ENCODE measurements at regions not wholly inside any gene's neighbourhood (a gene's known extent, or its start where the extent isn't known, plus 50 kb on each side); places are given as distances from the start of the nearest gene placed in this dataset.

GRCh38 chr12:77559400-77560074 is 271.2 kb upstream of the NAV3 start:
- Histone ChIP-seq H3K4me2 (no peak overlapping the region), H3K9me2 (no peaks in the 10 kb centered on the region), H3K9ac (no peak overlapping the region), H3K27ac (ENCODE audit: low read depth in 2 of 2, low read length in 1 of 2) (no peak overlapping the region), H2AFZ (ENCODE audit: low read depth) (no peak overlapping the region), H3K36me3 (replicated peaks in 1 of 2; ENCODE audit: control insufficient read depth in 1 of 2, insufficient read depth in 2 of 2, low read length in 1 of 2) (no peaks in the 10 kb centered on the region), H3K27me3 (ENCODE audit: insufficient read depth) (no peaks in the 10 kb centered on the region), H3K4me3 (ENCODE audit: low read depth in 2 of 2, low read length in 1 of 2) (no peak overlapping the region), H3K9me3 (0 out of 2 replicates have a peak, but pooled peaks cover 3% of the 10 kb centered on the region), H3F3A (replicated peaks; ENCODE audit: insufficient read depth) (no peaks in the 10 kb centered on the region), H3K79me2 (ENCODE audit: insufficient read depth) (no peaks in the 10 kb centered on the region), H4K20me1 (ENCODE audit: insufficient read depth) (no peaks in the 10 kb centered on the region), H3K4me1 (ENCODE audit: control insufficient read depth in 1 of 2, insufficient read depth in 2 of 2, low read depth in 1 of 2, low read length in 1 of 2) (no peaks in the 10 kb centered on the region)
- WGBS (ENCODE audit: low lambda C conversion rate): 61% methylated on average over 10 of the region's 12 CpGs
- ChIA-PET POLR2A (no interaction called here), CTCF (no interaction called here)
- no peak for DNase-seq
- TF ChIP-seq TAF1 (IDR thresholded peaks at IDR 0.05; ENCODE audit: borderline replicate concordance, low read depth, low read length) (no peak), FOXM1 (IDR thresholded peaks at IDR 0.05; ENCODE audit: low read depth) (no peak), TEAD4 (IDR thresholded peaks at IDR 0.05; ENCODE audit: borderline replicate concordance, insufficient read depth) (no peak), ELF1 (IDR thresholded peaks at IDR 0.05) (no peak), GATA2 (CRISPR knock-in tag; IDR thresholded peaks at IDR 0.05) (no peak), TCF12 (IDR thresholded peaks at IDR 0.05) (no peak), EZH2phosphoT487 (IDR thresholded peaks at IDR 0.05; ENCODE audit: borderline replicate concordance, low read depth) (no peak), MXI1 (IDR thresholded peaks at IDR 0.05; ENCODE audit: low read depth, low read length) (no peak), RAD21 (IDR thresholded peaks at IDR 0.05; ENCODE audit: low read length) (no peak), USF2 (IDR thresholded peaks at IDR 0.05; ENCODE audit: borderline replicate concordance, low read depth, low read length) (no peak), GABPA (IDR thresholded peaks at IDR 0.05; ENCODE audit: low read depth) (no peak)

- CTCF ChIA-PET: no interaction called here
- 40% methylated on average over 4 of the region's 4 CpGs for WGBS (ENCODE audit: low lambda C conversion rate)
- H3F3A ChIP-seq (replicated peaks; ENCODE audit: insufficient read depth): no peaks in the 10 kb centered on the region
- DNase-seq: no peak
- no peak overlapping the region for H3K9ac ChIP-seq
- H3K9me3 ChIP-seq: no peaks in the 10 kb centered on the region
- H2AFZ ChIP-seq (ENCODE audit: low read depth): no peak overlapping the region
- no peaks in the 10 kb centered on the region for H3K36me3 ChIP-seq (replicated peaks in 1 of 2; ENCODE audit: control insufficient read depth in 1 of 2, insufficient read depth in 2 of 2, low read length in 1 of 2)
- H3K4me3 ChIP-seq (ENCODE audit: low read depth in 2 of 2, low read length in 1 of 2): no peak overlapping the region
- H3K4me1 ChIP-seq (ENCODE audit: control insufficient read depth in 1 of 2, insufficient read depth in 2 of 2, low read depth in 1 of 2, low read length in 1 of 2): no peaks in the 10 kb centered on the region
- H3K27me3 ChIP-seq (ENCODE audit: insufficient read depth): no peaks in the 10 kb centered on the region
- POLR2A ChIA-PET: no interaction called here
- TF ChIP-seq FOSL2 (IDR thresholded peaks at IDR 0.05; ENCODE audit: borderline replicate concordance, low read depth) (no peak), PBX3 (IDR thresholded peaks at IDR 0.05) (no peak), USF1 (IDR thresholded peaks at IDR 0.05; ENCODE audit: borderline replicate concordance, low read depth) (no peak), NRF1 (IDR thresholded peaks at IDR 0.05; ENCODE audit: low read depth, low read length) (no peak), POLR2AphosphoS5 (IDR thresholded peaks at IDR 0.05; ENCODE audit: low read depth, low read length) (no peak), FOXJ3 (CRISPR knock-in tag; IDR thresholded peaks at IDR 0.05) (no peak), ELF1 (IDR thresholded peaks at IDR 0.05) (no peak), RXRA (IDR thresholded peaks at IDR 0.05; ENCODE audit: borderline replicate concordance, low read depth) (no peak), MEF2A (IDR thresholded peaks at IDR 0.05; ENCODE audit: borderline replicate concordance, low read depth) (no peak), SMC3 (IDR thresholded peaks at IDR 0.05; ENCODE audit: low read depth, low read length) (no peak), RCOR1 (IDR thresholded peaks at IDR 0.05; ENCODE audit: low read length) (no peak), YY1 (IDR thresholded peaks at IDR 0.05; ENCODE audit: low read depth) (no peak)
- no peaks in the 10 kb centered on the region for H3K9me2 ChIP-seq
- no peak overlapping the region for H3K27ac ChIP-seq (ENCODE audit: low read depth in 2 of 2, low read length in 1 of 2)
- no peaks in the 10 kb centered on the region for H3K79me2 ChIP-seq (ENCODE audit: insufficient read depth)
- no peaks in the 10 kb centered on the region for H4K20me1 ChIP-seq (ENCODE audit: insufficient read depth)
- H3K4me2 ChIP-seq: no peak overlapping the region
These were observed 275.6 kb upstream of the NAV3 start for GRCh38 chr12:77555074-77555473.
